Stimulated activated CD8-positive, alpha-beta memory T cell treated with anti-CD3 and anti-CD28 coated beads, Interleukin-7, amount 100 ng/mL, for 4 hours (primary cell): ENCODE measurements at regions not wholly inside any gene's neighbourhood (a gene's known extent, or its start where the extent isn't known, plus 50 kb on each side); places are given as distances from the start of the nearest gene placed in this dataset.

Source experiments
- DNase-seq, 2 donors: peaks; one replicate each; pipeline ENCODE4 v3.0.0-alpha.2; 2020; ENCODE audit warnings: low read depth in 2 of 2

DNA sequence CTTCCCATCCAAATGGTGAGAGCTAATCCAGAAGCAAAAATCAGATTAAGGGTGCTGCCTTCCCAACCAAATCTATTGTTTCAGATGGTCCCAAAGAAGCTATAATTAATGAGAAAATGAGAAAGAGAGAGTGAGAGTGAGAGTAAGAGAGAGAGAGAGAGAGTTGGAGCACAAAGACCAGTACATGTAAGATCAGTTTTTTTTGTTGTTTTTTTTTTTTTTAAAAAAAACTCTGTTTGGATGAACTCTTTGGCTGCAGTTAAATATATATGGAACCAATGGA is 305.6 kb downstream of the PTEN start:
- DNase-seq: no peak

DNA sequence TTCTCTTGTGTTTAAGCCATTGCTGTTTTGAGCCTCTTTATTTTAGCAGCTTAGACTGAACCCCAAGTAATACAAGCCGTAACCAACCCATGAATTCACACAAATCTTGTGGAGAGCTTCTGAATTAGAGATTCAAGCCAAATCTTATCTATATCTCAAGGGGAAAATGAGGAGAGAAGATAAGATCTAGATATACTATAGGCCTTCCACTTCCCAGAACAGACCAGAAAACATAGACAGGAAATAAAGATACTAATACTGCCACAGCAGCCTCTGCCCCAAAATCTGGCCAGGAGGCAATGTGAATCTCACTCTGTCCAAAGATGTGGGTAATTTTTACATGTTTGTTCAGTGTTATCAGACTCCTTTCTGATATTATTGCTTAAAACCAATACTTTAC is 307.2 kb downstream of the PTEN start:
- DNase-seq: no peak

DNA sequence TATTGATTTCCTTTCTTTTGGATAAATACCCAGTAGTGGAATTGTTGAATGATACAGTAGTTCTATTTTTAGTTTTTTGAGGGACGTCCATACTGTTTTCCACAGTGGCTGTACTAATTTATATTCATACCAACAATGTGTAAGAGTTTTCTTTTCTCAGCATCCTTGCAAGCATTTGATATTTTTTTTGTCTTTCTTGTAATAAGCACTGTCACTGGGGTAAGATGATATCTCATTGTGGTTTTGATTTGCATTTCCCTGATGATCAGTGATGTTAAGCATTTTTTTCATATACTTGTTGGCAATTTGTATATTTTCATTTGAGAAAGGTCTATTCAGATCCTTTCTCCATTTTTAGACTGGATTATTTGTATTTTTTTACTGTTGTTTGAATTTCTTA is 308.7 kb downstream of the PTEN start:
- no peak for DNase-seq

DNA sequence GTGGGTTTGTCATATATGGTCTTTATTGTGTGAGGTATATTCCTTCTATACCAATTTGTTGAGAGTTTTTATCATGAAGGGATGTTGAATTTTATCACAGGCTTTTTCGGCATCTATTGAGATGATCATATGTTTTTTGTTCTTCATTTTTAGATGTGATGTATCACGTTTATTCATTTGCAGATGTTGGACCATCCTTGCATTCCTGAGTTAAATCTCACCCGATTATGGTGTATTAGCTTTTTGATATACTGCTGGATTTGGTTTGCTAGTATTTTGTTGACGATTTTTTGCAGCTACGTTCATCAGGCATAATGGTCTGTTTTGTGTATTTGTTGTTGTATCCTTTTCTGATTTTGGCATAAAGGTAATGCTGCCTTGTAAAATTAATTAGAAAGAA is 311.0 kb downstream of the PTEN start:
- DNase-seq: no peak

GRCh38 chr10:88178758-88179157 is 315.3 kb downstream of the PTEN start:
- DNase-seq: no peak

GRCh38 chr10:88179831-88180230 is 316.4 kb downstream of the PTEN start:
- DNase-seq: no peak

- DNase-seq: no peak
Measured at GRCh38 chr10:88181902-88182600, 318.6 kb downstream of the PTEN start.

- DNase-seq: no peak
Measured at GRCh38 chr10:88182601-88182930, 319.1 kb downstream of the PTEN start.

- no peak for DNase-seq
Measured at GRCh38 chr10:88184543-88185297, 321.3 kb downstream of the PTEN start.

DNA sequence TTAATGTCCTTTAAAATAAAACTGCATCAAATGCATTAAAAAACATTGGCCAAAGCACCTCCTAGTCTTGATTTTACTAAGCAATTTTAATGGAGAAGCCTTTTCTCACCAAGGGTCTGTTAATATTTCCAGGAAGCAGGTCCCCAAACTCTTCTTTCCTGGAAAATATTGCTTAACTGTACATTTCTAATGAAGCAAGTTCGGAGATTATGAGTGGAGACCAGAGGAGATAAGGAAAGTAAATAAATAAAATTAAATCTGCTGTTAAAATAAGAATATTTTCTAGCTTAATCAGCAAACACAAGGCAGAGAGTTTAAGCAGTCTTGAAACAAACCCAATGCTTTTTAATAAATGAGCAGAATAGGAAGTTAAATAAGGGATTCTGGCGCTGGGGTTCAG is 322.4 kb downstream of the PTEN start:
- DNase-seq: no peak

GRCh38 chr10:88186335-88186734 is 322.9 kb downstream of the PTEN start:
- no peak for DNase-seq

DNA sequence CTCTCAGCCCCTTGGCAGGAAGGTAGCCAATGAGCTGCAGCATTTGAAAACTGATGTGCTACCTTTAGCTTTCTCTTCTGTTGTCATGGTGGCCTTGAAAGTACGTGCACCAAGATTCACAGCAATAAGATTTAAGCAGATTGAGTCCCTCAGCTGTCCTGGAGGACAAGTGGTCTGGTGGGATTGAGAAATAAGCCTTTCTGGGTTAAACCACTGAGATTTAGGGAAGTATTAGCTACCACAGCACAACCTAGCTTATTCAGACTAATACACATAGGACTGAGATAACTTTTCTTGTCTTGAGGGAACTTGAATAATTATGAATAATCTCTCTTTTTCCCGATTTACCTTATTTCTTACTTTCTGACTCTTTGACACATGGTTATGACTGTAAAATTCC is 324.0 kb downstream of the PTEN start:
- DNase-seq: no peak

- no peak for DNase-seq
Measured at GRCh38 chr10:88190123-88190522, 326.7 kb downstream of the PTEN start.

DNA sequence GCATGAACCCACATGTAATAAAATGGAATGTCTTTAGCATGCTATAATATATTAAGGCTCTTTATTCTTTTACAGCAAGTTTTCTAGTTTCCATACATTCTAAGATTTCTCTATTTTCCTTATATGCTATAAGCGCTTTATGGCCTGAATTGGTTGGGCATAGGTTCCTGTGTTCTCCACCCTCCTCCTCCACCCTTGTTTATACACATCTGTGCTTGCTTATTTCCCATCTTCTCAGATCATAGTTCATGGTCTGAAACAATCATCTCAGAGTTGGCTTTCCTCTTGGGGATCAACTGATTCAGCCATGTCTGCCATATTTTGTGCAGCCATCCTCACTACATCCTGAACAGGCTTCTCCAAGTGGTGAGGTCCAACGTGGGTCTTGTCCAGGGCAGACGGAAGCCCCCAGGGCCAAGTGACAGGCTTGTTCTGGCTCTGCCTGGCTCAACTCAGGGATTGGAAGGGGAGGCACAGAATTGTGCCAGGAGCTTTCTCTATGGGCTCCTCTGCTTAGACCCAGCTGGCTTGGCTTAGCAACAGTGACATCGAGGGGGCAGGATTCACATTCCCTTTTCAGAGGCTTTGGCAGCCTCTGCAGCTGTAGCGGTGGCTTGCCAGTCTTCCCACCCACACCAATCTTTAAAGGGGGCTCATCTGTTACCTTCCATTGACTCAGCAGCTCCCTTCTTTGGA is 327.3 kb downstream of the PTEN start:
- no peak for DNase-seq

DNA sequence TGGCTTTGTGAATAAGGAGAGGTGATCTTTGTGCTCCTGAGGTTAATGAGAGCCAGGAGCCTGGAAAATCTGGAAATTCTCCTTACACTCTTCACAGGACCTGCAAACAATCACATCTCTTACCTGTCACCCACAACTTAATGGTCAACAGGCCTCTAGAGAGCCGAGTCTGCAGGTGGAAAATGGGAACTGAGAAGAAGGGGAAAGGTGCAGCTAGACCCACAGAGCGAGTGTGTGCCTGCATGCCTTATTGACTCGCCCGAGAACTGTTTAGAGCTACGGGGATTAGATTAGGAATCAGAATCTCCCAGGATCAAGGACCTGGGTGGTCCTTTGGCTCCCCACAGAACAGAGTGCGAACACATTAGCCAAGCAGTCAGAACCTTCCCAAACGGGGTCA is 329.6 kb downstream of the PTEN start:
- DNase-seq: no peak

- DNase-seq: peak; percentile 3 to 6
Measured at GRCh38 chr10:88194041-88194887, 330.8 kb downstream of the PTEN start.

DNA sequence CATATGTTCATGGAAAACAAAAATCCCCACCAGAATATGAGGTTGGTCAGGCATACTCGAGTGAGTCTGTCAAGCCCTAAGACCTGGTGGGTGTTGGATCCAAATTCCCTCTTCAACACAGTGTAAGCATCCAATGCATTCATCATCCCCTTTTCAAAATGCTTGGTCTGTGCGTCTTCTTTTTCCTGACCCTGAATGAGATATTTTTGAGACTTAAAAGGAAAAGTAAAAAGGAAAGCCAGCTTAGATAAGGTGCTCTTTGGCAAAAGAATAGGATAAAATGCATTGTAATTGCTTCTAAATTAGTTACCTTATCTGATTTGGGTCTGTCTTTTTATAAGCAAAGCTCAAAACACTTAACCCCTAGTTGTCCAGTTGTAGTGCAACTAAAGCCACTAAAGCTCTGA is 331.5 kb downstream of the PTEN start:
- DNase-seq: no peak

GRCh38 chr10:88195841-88196240 is 332.4 kb downstream of the PTEN start:
- DNase-seq: no peak

- DNase-seq: no peak
Measured at GRCh38 chr10:88196291-88196690, 332.9 kb downstream of the PTEN start.

- DNase-seq: no peak
Measured at GRCh38 chr10:88198023-88198422, 334.6 kb downstream of the PTEN start.

DNA sequence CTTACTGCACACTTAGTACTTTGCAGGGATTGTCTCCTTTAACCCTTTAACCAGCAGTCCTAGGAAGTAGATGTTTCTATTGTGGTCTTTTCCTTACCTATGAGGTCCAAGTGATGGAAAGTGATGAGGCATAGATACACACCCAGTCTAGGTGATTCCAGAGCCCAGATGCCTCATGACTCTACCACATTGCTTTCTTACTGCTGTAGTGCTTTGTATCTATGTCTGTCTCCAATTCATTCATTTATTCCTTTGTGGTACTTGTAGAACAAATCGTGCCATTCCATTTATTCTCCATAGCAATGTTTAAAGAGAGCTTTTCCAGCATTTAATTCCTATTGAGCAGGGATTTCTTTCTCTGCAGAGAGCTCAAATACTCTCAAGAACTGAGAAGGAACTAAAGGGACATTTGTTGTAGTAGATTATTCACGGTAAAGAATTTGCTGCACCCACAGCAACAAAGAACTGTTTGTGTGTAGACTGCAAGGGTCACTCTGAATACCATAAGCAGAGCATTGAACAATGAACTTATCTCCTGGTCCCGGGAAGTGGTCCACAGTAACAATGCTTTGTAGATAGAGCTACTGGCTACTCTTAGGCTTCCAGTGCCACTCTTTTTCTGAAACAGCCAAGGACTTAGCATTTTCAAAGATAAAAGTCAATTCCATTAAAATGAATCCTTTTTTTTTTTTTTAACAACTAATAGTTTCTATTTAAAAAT is 337.0 kb downstream of the PTEN start:
- no peak for DNase-seq
